ENCODE measurements at regions not wholly inside any gene's neighbourhood (a gene's known extent, or its start where the extent isn't known, plus 50 kb on each side); places are given as distances from the start of the nearest gene placed in this dataset.
A peak's percentile ranks its signal among the peaks of the same experiment; 100 is the strongest.

DNA sequence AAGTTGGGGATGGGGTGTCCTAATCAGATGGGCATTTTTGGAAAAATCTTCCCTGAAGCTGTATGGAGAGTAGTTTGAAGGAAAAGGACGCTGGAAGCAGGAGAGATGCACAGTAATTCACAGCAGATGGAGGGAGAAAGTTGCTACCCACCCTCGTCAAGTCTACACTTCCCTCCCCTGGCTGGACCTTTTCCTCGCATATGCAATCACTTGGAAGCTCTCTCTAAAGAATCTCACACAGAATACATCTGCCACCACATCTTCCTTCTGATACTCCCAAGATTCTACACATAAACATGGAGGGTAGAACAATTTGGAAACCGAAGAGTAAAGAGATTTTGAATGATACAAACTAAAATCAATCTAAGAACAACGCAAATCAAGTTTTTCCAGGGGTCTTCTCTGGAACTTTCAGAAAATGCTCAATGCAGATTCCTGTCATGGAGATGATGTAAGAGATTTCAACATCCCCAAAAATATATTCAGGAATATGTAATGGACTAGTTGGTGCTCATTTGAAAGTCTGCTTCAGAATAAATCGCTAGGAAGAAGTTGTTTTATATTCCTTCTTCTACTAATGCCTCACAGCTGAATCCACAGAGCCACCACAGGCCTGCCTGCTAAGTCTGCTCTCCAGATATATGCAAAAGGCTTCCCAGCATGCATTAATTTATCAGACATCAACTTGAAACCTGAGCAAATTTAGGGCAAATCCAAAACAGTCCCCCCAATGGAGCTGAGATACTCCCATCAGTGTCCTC is 291.5 kb downstream of the LRATD1 start:
- DNase-seq: no peak

DNA sequence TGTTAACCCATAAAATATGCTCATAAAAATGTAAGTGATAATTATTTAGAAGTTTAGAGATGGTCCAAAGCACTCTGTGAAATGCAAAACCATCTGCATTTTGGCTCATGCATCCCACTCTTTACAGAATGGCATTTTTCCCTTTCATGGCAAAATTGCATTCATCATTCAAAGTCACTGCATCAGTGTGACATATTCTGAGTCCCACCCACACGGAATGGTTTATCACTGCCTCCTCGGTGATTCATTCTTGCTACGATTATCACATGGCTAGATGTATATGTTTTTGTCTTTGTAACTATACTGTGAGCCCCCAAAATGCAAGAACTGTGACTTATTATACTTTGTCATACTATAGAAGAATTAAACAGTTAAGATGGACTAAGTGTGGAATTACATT is 293.0 kb downstream of the LRATD1 start:
- no peak for DNase-seq

GRCh38 chr2:14927021-14927564 is 294.6 kb downstream of the LRATD1 start:
- no peak for DNase-seq

DNA sequence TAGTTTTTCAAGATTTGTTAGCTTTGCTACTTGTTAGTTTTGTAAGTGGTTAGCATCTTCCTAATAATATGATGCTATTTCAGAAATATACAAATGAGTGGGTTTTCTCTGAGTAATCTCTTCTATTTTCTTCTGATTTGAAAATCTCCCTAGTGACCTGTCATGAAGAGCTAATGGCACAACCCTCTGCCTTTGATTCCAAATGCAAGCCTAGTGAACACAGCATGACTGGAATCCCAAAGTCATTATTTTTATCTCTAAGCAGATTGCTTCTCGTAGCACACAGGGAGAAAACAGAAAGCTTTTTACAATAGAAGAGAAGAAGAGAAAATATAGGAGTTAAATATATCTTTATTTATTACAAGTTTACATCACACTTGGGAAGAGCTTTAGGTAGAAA is 295.5 kb downstream of the LRATD1 start:
- DNase-seq: no peak

DNA sequence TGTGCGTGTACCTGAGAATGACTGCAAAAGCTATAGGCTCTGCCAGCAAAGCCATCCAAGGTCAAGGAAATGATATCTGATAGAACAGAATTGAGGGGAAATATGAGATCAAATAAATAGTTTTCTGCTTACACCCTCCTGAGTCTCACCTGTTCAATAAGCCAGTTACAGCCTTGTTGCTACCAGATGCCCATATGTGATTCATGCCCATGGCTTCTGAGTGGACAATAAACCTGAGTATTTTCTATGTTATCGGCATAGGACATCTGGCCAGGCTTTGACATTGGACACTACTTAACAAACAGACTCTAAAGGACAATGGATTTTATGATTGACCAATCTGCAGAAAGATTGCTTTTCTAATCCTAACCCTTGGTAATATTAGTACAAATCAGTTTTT is 297.9 kb downstream of the LRATD1 start:
- DNase-seq: no peak

- no peak for DNase-seq
Observed at GRCh38 chr2:14932285-14932684, 299.8 kb downstream of the LRATD1 start.

DNA sequence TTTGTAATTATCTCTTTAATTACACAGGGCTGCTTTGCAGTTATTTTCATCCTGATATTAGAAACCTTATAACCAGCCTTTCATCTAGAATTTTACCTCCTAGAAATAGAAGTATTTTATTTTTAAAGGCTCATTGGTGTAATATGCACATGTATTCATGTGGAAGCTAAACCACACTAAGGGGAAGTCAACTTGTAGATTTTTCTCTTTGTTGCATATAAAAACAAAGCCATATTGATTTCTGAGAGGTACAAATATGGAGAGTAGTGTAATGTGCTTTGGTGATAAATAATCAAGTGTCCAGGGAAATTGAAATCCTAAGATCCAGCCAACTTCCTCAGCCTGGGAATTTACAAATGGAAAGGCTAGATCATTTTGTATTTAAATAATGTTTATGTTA is 301.2 kb downstream of the LRATD1 start:
- no peak for DNase-seq

DNA sequence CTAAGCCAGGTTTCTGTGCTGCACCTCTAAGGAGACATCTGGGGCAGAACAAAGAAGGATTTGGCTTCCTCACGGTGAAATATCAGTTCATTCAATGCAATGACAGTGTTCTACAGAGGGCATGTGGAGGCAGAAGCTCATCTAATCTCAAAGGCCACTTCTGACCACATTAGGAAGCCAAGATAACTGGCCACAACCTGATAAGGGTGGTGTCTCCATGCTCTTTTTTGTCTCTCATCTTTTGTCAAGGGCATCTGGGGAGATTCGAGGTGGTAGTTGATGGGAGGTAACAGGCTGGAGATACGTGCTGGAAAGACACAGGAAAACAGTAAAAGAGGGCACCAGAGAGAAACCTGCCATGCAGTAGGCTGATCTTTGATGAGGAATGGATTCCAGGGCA is 303.9 kb downstream of the LRATD1 start:
- no peak for DNase-seq

DNA sequence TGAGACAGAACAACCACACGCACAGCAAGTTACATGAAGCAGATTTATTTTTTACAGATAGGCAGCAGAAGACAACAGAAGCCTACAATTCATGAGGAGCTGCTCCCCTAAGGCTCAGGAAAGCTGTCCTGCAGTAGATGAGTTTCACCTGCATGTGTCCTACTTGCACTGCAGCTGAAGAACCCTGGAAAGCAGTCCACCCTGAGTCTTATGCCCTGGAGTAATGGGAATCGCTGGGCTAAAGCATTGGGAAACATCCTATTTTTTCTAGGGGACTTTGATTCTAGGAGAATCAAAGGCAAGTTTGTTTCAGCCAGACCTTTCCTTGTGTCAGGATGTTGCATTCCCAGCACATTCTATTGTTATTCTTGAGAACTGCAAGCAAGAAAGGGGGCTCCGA is 304.8 kb downstream of the LRATD1 start:
- no peak for DNase-seq

DNA sequence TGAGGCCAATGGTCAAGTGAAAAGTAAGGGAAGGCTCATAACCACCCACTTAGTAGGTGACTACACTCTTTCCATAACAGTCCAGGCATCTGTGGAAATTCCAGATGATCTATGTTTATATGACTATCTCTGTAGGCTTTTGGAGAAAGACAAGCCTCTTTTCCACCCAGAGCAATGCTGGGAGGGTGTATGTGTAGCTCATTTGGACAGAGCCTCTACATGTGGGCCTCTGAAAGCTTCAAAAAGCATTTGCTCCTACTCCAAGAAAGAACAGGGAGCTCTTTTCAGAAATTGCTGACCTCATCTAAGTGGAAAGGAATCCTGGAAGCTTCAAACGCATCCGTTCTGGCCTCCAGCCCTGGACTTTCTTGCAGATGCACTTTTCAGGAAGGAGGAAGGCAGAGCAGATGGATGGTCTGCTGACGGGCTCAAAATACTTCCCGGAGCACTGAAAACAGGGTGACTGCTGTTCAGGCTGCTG is 308.7 kb downstream of the LRATD1 start:
- DNase-seq: peak; percentile 19

DNA sequence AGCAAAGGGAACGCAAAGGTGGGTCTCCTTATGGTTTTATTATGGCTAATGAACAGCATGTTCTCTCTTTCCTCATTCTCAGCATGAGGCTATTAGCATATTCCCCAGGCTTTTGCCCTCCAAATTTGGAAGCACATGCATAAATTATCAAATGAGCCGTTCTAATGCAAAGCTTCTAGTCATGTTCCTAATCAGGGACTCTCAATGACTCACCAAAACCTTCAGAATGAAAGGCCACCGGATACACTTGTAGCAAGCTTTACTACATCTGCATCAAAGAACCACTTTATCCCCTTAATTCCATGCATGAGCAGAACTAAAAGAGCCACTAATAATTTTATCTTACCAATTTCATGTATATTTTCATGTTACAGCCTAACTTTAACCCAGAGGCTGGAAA is 310.5 kb downstream of the LRATD1 start:
- DNase-seq: no peak

- no peak for DNase-seq
Observed at GRCh38 chr2:14944562-14945346, 312.2 kb downstream of the LRATD1 start.

DNA sequence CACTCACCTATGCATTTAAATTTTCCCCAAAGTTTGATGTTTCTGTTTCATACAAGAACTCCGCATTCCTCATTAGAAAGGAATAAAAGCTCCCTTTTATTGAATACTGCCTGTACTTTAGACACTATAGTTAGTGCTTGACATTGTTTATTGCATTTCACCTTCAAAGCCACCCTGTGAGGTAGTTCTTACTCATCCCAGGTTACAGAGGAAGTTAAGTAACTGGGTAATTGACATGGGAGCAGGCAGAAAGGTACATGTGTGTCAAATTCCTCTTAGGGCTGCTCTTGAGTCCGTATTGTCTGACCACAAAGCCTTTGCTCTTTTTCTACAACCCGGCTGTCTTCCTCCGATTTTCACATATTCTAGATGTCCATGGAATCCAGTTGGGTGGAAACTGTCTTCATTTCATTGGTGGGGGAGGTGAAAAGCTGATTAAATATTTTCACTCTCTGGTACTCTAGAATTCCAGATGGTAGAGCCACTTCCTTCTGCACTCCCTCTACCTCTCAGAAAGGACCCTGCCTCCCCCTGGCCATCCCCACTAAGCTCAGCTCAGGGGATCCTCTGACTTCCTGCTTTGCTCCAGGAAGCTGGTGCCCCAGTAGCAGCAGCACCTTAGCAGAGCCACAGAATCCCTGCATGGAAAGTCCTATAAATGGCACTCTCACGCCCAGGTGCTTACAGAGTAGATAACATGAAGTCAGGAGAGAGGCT is 319.2 kb downstream of the LRATD1 start:
- no peak for DNase-seq

- no peak for DNase-seq
Observed at GRCh38 chr2:14952400-14952963, 320.0 kb downstream of the LRATD1 start.

DNA sequence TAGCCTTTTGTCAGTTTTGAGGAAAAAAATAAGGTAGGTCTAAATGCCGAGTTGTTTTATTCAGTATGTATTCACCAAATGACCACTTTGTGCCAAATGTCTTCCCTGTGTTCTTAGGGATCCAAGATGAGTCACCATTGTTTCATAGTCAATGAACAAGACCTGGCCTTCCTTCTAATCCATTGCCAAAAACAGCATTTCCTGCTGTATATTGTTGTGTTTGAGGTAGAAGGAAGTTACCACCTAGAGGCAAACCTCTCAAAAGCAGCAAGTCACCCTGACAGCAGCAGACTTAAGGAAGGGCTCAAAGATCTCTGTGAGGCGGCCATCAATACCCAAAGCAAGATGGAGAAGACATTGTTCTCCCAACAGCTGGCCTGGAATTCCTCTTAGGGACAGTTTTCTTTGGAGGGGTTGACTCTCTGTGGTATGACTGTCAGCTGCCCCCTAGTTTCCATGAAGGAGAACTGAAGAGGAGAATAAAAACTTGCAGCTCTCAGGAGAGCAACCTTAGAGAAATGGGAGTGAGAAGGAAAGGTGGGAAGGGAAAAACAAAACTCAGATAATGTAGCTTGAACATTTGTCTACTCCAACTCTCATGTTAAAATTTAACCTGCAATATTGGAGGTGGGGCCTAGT is 328.3 kb downstream of the LRATD1 start:
- DNase-seq: no peak

- DNase-seq: no peak
Observed at GRCh38 chr2:14967729-14968128, 335.2 kb downstream of the LRATD1 start.

DNA sequence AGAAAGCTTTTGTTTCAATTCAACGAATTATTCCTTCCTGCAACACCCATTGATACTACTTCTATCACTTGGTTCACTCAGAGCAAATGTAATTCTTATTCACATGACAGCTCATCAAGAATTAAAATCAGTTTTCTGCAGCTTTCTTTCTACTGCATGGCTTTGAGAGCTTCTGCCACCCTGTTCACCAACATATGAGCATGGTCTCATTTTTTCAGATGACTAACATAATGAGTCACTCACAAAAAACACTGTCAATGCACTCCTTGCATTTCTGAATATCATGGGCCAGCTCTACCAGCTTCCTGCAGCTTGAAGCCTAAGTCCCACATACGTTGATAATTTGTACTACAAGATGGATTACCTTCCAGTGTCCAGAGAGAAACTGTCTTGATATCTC is 342.9 kb downstream of the LRATD1 start:
- DNase-seq: no peak

- no peak for DNase-seq
Observed at GRCh38 chr2:14977021-14977420, 344.5 kb downstream of the LRATD1 start.

GRCh38 chr2:14978845-14979244 is 346.3 kb downstream of the LRATD1 start:
- DNase-seq: no peak

- DNase-seq: no peak
Observed at GRCh38 chr2:14982790-14983189, 350.3 kb downstream of the LRATD1 start.

- DNase-seq: no peak
Observed at GRCh38 chr2:14988600-14988999, 356.1 kb downstream of the LRATD1 start.

DNA sequence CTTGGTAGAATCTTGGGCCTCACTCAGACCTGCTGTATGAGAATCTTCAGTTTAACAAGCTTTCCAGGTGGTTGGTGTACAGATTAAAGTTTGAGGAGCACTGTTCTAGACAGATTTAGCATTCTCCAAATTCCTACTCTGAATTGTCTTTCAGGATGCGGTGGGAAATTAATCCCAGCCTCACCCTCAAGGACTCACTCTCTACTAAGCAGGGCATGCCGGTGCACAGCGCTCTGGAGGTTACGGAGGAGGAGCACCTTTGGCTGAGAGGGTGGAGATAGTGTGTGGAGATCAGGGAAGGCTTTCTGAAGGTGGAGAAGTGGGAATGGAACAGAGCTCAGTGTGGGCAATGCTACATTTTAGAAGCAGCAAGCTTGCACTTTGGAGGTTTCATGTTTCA is 359.2 kb downstream of the LRATD1 start:
- DNase-seq: no peak

DNA sequence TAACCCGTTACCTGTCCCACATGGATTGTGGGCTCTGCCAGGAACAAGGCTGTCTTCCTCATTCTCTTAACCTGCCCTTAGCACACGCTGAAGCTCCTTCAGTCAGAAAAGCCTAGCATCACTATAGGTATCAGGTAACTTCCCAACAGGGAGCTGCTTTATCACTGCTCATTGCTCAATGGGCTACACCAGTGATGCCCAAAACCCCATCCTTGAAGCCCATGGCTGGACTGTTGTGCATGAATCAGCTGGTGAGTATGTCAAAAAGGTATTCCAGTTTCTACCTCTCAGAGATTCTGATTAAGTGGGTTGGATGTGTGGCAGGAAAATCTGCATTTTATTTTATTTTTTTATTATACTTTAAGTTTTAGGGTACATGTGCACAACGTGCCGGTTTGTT is 362.2 kb downstream of the LRATD1 start:
- DNase-seq: no peak
